SK-N-SH treated with all-trans-retinoic acid at 6 μM for 48 hours (cell line): ENCODE measurements at regions not wholly inside any gene's neighbourhood (a gene's known extent, or its start where the extent isn't known, plus 50 kb on each side); places are given as distances from the start of the nearest gene placed in this dataset.

ENCODE experiments used
- ATAC-seq: fragments of 200-7000 bp; cut with Tn5 transposase; 3 replicates; pipeline ENCODE4 v1.9.1; 2020; ENCODE audit warnings: mild to moderate bottlenecking, moderate library complexity
- ARNTL ChIP-seq: fragments of 450-650 bp; formaldehyde crosslinking; IDR thresholded peaks from 2 replicates; pipeline ENCODE4 v1.5.0; 2020; ENCODE audit warnings: low read depth, mild to moderate bottlenecking, moderate library complexity, borderline replicate concordance
- BACH2 ChIP-seq: fragments of 250-450 bp; sonication (Bioruptor Pico); IDR thresholded peaks from 2 replicates; pipeline ENCODE4 v1.9.0; 2021; ENCODE audit warnings: mild to moderate bottlenecking, borderline replicate concordance
- CSDC2 ChIP-seq: fragments of 250-450 bp; sonication (Bioruptor Pico); IDR thresholded peaks from 2 replicates; pipeline ENCODE4 v1.5.0; 2020; ENCODE audit warnings: mild to moderate bottlenecking, moderate library complexity
- CSRNP3 ChIP-seq: fragments of 250-450 bp; sonication (Bioruptor Pico); IDR thresholded peaks from 2 replicates; pipeline ENCODE4 v1.5.1; 2021; ENCODE audit warnings: mild to moderate bottlenecking, moderate library complexity
- ESRRG ChIP-seq: fragments of 250-450 bp; sonication (Bioruptor Pico); IDR thresholded peaks from 2 replicates; pipeline ENCODE4 v1.6.1; 2021; ENCODE audit warnings: mild to moderate bottlenecking
- ISL1 ChIP-seq: fragments of 250-450 bp; sonication (Bioruptor Pico); IDR thresholded peaks from 2 replicates; pipeline ENCODE4 v2.1.2; 2022; ENCODE audit warnings: mild to moderate bottlenecking, moderate library complexity
- OSR1 ChIP-seq: fragments of 250-450 bp; sonication (Bioruptor Pico); IDR thresholded peaks from 2 replicates; pipeline ENCODE4 v1.8.0; 2022; ENCODE audit warnings: moderate library complexity, mild to moderate bottlenecking, inconsistent platforms
- PATZ1 ChIP-seq: fragments of 250-450 bp; sonication (Bioruptor Pico); IDR thresholded peaks from 2 replicates; pipeline ENCODE4 v1.8.0; 2020; ENCODE audit warnings: mild to moderate bottlenecking, moderate library complexity, borderline replicate concordance
- POU6F1 ChIP-seq: fragments of 250-450 bp; sonication (Bioruptor Pico); IDR thresholded peaks from 2 replicates; pipeline ENCODE4 v1.8.0; 2021; ENCODE audit warnings: low read depth, mild to moderate bottlenecking, moderate library complexity, borderline replicate concordance
- RARB ChIP-seq: fragments of 250-450 bp; sonication (Bioruptor Pico); IDR thresholded peaks from 2 replicates; pipeline ENCODE4 v1.8.0; 2021; ENCODE audit warnings: mild to moderate bottlenecking, moderate library complexity
- SNAI2 ChIP-seq: fragments of 250-450 bp; sonication (Bioruptor Pico); IDR thresholded peaks from 2 replicates; pipeline ENCODE4 v1.5.0; 2020; ENCODE audit warnings: mild to moderate bottlenecking, moderate library complexity
- TCF4 ChIP-seq: fragments of 250-450 bp; sonication (Bioruptor Pico); IDR thresholded peaks from 2 replicates; pipeline ENCODE4 v1.8.0; 2021; ENCODE audit warnings: mild to moderate bottlenecking, moderate library complexity, borderline replicate concordance
- TOX ChIP-seq: fragments of 250-450 bp; sonication (Bioruptor Pico); IDR thresholded peaks from 2 replicates; pipeline ENCODE4 v1.8.0; 2021; ENCODE audit warnings: mild to moderate bottlenecking, moderate library complexity, borderline replicate concordance
- TSHZ2 ChIP-seq: fragments of 250-450 bp; sonication (Bioruptor Pico); IDR thresholded peaks from 2 replicates; pipeline ENCODE4 v1.5.0; 2020; ENCODE audit warnings: mild to moderate bottlenecking, moderate library complexity
- ZC3H10 ChIP-seq: fragments of 250-450 bp; sonication (Bioruptor Pico); IDR thresholded peaks from 2 replicates; pipeline ENCODE4 v1.5.1; 2021; ENCODE audit warnings: mild to moderate bottlenecking, moderate library complexity
- ZFP3 ChIP-seq: fragments of 250-450 bp; sonication (Bioruptor Pico); IDR thresholded peaks from 2 replicates; pipeline ENCODE4 v1.5.0; 2020; ENCODE audit warnings: mild to moderate bottlenecking, moderate library complexity
- ZFP30 ChIP-seq: fragments of 450-650 bp; formaldehyde crosslinking; IDR thresholded peaks from 2 replicates; pipeline ENCODE4 v1.5.0; 2022; ENCODE audit warnings: mild to moderate bottlenecking, moderate library complexity
- ZNF565 ChIP-seq: fragments of 450-650 bp; formaldehyde crosslinking; conservative IDR thresholded peaks from 2 replicates; pipeline ENCODE4 v1.5.0; 2020; ENCODE audit warnings: low read depth, mild to moderate bottlenecking, moderate library complexity
- ZNF70 ChIP-seq: fragments of 450-650 bp; formaldehyde crosslinking; IDR thresholded peaks from 2 replicates; pipeline ENCODE4 v1.5.0; 2020; ENCODE audit warnings: mild to moderate bottlenecking, moderate library complexity
- ZNF8 ChIP-seq: fragments of 450-650 bp; formaldehyde crosslinking; IDR thresholded peaks from 2 replicates; pipeline ENCODE4 v1.5.0; 2020; ENCODE audit warnings: mild to moderate bottlenecking, moderate library complexity

GRCh38 chr3:150174179-150174578 lies 203.5 kb upstream of the PFN2 start:
- TF ChIP-seq CSDC2 (CRISPR knock-in tag), result no peak
- no peak for TF ChIP-seq TOX (CRISPR knock-in tag)
- no peak for TF ChIP-seq ZNF70 (CRISPR knock-in tag)
- TF ChIP-seq, all 23 proteins: peak for 0

GRCh38 chr3:150172356-150172755 lies 201.7 kb upstream of the PFN2 start:
- TF ChIP-seq ZFP3 (CRISPR knock-in tag) (no peak), ZNF565 (CRISPR knock-in tag) (no peak), CSRNP3 (CRISPR knock-in tag) (no peak), ESRRG (CRISPR knock-in tag) (no peak), PATZ1 (CRISPR knock-in tag) (no peak), ZNF8 (CRISPR knock-in tag) (no peak), POU6F1 (no peak)
- ATAC-seq, result no peak

More at GRCh38 chr3:150174179-150174578, 203.5 kb upstream of the PFN2 start:
- no peak for ATAC-seq

- ATAC-seq, result no peak; the same call in 2 of the 3 replicates
- TF ChIP-seq OSR1 (no peak), PATZ1 (CRISPR knock-in tag) (no peak), ZNF70 (CRISPR knock-in tag) (no peak), ISL1 (CRISPR knock-in tag) (no peak), TOX (CRISPR knock-in tag) (no peak), ZFP3 (CRISPR knock-in tag) (no peak), RARB (CRISPR knock-in tag) (no peak), ARNTL (CRISPR knock-in tag) (no peak), ZNF8 (CRISPR knock-in tag) (no peak), BACH2 (CRISPR knock-in tag) (no peak), CSDC2 (CRISPR knock-in tag) (no peak), ZC3H10 (CRISPR knock-in tag) (no peak), SNAI2 (no peak), ZNF565 (CRISPR knock-in tag) (no peak), ZFP30 (CRISPR knock-in tag) (no peak)
Measured at GRCh38 chr3:150170852-150171520, 200.3 kb upstream of the PFN2 start.

- TF ChIP-seq ZNF8 (CRISPR knock-in tag) (no peak), TOX (CRISPR knock-in tag) (no peak), ZNF565 (CRISPR knock-in tag) (no peak), OSR1 (no peak), TCF4 (no peak), SNAI2 (no peak), CSDC2 (CRISPR knock-in tag) (no peak), BACH2 (CRISPR knock-in tag) (no peak), POU6F1 (no peak), TSHZ2 (no peak), ESRRG (CRISPR knock-in tag) (no peak)
- ATAC-seq, result no peak
Measured at GRCh38 chr3:150169330-150169940, 198.7 kb upstream of the PFN2 start.
